PC-3 (cell line): ENCODE measurements at regions not wholly inside any gene's neighbourhood (a gene's known extent, or its start where the extent isn't known, plus 50 kb on each side); places are given as distances from the start of the nearest gene placed in this dataset.

ENCODE experiments used
- EZH2 ChIP-seq: fragments of 300-600 bp; sonication (generic); IDR thresholded peaks from one replicate; pipeline ENCODE4 v1.6.1; 2017; ENCODE audit warnings: antibody characterized with exemption, mild to moderate bottlenecking, low read length; ENCODE audit not compliant: unreplicated experiment
- EZH2phosphoT487 ChIP-seq: fragments of 300-600 bp; sonication (generic); IDR thresholded peaks from 2 replicates; pipeline ENCODE4 v1.6.1; 2018; ENCODE audit warnings: mild to moderate bottlenecking, antibody characterized with exemption, low read length, borderline replicate concordance
- TF ChIP-seq, protein P1 (sequence below): fragments of 300-600 bp; sonication (generic); conservative IDR thresholded peaks from 2 replicates; pipeline ENCODE4 v1.5.1; 2017; ENCODE audit warnings: antibody characterized with exemption, low read depth, mild to moderate bottlenecking, low read length

DNA sequence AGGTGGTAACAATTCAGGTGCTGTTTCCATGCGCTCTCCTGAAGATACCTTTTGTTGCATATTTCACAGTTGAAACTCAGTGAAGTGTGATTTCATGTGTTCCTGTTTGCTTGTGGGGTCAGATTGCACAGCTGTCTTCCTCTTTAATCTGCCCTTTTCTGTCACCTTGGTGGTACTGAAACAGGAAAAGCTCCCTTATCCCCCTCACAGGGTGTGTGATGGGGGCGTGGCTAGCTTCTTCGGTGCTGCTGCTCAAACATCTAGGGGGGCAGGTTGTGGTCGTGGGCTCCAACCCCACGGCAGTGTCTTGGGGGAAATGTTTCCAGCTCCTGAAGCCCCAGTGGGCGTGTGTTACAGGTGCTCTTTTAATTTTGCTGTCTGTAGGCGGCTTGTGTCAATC is 107.4 kb upstream of the KLF14 start:
- TF ChIP-seq, protein P1, sequence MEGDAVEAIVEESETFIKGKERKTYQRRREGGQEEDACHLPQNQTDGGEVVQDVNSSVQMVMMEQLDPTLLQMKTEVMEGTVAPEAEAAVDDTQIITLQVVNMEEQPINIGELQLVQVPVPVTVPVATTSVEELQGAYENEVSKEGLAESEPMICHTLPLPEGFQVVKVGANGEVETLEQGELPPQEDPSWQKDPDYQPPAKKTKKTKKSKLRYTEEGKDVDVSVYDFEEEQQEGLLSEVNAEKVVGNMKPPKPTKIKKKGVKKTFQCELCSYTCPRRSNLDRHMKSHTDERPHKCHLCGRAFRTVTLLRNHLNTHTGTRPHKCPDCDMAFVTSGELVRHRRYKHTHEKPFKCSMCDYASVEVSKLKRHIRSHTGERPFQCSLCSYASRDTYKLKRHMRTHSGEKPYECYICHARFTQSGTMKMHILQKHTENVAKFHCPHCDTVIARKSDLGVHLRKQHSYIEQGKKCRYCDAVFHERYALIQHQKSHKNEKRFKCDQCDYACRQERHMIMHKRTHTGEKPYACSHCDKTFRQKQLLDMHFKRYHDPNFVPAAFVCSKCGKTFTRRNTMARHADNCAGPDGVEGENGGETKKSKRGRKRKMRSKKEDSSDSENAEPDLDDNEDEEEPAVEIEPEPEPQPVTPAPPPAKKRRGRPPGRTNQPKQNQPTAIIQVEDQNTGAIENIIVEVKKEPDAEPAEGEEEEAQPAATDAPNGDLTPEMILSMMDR, result no peak
- no peak for TF ChIP-seq EZH2phosphoT487
- TF ChIP-seq EZH2, result no peak
